MV-4-11 (cell line): ENCODE measurements at regions not wholly inside any gene's neighbourhood (a gene's known extent, or its start where the extent isn't known, plus 50 kb on each side); places are given as distances from the start of the nearest gene placed in this dataset.
A peak's percentile ranks its signal among the peaks of the same experiment; 100 is the strongest.
"Not testable (repeated sequence)": the region's sequence is repeated elsewhere in the genome, so short reads cannot be mapped to it uniquely, and the experiment has no call there.

ENCODE experiments used
- DNase-seq: peaks from one replicate; lab custom pipeline; 2025; lab: John Stamatoyannopoulos, UW

GRCh38 chr2:175766880-175767279 lies 235.2 kb downstream of the LNPK start:
- no peak for DNase-seq

DNA sequence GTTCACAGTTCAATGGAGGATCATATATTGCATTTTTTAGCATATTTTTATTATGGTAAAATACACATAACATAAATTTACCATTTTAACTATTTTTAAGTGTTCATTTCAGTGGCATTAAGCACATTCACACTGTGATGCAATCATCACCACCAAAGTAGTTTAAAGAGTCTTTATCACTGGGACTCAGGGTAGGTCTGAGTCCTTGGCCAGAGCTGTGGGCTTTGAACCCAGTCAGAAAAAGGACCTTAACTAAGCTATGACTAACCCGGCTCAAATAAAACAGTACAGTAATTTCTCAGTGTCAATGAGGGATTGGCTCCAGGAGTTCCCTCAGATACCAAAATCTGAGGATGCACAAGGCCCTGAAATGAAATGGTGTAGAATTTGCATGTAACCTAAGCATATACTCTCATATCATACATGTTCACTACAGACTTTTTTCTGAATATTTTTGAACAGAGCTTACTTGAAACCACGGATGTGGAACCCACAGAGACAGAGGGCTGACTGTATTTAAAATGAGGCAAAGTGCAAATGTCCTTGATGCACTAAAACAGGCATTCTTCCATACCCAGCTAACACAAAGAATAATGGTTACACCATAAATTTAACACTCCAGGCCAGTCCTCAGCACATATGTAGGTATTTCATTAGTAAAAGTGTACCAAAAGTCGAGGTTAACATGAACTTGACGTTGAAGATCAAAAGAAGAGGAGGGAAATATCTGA lies 246.2 kb downstream of the LNPK start:
- no peak for DNase-seq

GRCh38 chr2:175755169-175755568 lies 246.9 kb downstream of the LNPK start:
- no peak for DNase-seq

DNA sequence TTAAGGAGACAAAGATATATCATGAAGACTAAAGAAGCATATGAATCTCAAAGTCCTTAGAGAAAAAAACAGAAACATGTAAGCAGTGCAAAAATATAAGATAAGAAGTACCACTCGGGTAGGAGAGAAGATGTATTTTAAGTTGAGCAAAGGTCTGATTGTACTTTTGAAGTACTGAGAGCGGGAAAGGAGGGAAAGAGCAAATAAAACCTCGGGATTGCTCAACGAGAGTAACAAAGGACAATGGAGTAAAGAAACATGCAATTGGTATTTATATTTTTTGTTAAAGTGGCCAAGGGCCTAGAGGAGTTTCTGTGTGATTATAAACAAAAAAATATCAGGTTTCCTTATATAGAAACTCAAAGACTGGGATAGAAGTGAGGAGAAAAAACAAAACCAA lies 251.9 kb downstream of the LNPK start:
- no peak for DNase-seq

GRCh38 chr2:175745911-175746310 lies 256.2 kb downstream of the LNPK start:
- DNase-seq: no peak

DNA sequence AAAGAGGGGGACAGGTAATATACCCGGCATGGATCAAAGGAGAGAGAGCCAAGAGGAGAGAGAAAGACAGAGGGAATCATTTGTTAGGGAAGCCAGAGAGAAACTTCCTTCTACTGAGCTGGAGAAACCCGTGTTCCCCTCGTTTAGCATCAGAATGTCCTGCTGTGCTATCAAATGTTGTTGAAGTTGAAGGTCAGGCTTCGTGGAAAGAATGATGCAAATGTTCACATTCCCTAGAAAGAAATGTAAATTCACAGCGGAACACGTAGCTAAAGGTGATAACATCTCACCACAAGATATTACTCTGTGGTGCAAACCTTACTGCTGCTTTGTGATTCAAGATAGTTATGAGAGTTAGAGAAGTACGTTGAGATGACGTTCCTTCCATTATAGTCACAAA lies 258.1 kb downstream of the LNPK start:
- no peak for DNase-seq

DNA sequence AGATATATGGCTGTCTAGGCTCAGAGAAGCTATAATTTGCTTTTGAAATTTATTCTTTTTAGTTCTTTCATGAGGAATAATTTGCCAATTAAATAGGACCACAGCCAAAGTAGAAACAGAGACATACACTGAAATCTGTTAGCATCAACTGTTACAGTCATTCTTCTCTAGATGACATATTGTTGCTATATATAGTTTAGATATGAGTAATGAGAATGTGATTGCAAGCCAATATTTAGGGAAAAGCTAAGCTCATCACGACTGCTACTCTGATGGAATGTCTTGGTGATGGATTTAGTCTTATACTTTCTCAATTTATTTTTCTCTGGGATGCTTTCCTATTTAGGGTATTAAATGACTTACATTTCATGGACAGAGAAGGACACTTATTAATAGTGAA lies 259.1 kb downstream of the LNPK start:
- DNase-seq: no peak

- DNase-seq: no peak
Observed at GRCh38 chr2:175742367-175742766, 259.7 kb downstream of the LNPK start.

- no peak for DNase-seq
Observed at GRCh38 chr2:175741164-175741563, 260.9 kb downstream of the LNPK start.

GRCh38 chr2:175737722-175738361 lies 264.2 kb downstream of the LNPK start:
- no peak for DNase-seq

GRCh38 chr2:175734686-175735085 lies 267.4 kb downstream of the LNPK start:
- DNase-seq: no peak

DNA sequence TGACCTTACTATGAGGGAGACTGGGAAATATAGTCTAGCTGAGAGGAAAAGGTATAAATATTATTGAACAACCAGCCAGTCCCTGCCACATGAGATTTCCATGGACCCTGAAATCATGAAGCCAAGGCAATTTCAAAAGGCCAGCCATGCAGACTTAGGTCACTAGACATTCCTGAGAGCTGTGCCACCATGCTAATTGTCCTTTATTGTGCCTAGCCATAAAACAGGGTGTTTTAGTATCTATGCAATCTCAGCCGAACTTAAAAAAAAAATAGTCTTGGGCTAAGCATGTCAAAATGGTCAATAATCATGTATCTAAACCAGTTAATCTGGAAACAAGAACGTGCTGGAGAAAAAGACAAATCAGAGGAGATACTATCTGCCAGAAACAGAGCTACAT lies 269.5 kb downstream of the LNPK start:
- DNase-seq: no peak

DNA sequence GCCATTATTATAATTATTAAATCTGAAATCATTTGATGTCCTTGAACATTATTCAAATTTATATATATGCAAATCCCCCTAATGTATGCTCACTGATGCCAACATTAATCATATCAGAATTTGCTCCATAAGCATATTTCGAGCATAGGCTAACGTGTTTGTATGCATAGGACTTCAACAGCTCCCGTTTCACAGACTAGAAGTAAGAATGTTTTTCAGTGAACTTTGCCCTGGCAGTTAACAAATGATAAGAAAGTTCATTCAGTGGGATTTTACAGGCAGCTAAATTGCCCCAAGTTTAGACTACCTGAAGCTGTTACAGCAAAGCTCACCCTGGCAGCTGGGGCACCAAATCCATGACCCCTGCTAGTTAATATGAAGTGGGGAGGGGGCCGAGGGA lies 272.0 kb downstream of the LNPK start:
- no peak for DNase-seq

DNA sequence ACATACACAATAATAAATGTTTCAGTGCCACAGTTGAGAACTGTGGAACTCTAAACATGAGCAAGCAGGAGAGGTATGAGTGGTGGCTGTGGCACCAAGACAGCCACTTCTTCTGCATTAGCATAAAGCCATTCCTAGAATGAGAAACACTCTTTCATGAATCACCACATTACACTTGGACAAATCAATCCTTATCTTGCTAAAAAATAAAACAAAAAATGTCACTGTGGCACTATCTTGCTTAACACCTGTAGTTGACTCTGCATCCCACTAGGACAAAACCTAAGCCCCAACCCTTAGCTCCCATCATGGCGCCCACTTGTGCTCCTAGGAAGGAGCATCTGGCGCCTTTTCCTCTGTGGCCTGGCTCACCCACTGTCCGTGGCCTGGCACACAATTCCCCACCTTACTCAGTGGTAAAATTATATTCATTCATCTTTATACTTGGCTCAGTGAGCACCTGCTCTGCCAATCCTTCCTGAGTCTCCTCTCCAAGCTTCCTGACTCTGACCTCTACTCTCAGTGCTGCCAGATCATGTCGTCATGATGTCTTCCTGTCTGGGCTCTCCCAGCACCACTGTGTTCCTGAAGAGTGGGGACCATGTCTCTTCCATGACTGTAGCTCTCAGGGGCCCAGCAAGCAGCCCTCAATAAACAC lies 272.9 kb downstream of the LNPK start:
- DNase-seq: no peak

DNA sequence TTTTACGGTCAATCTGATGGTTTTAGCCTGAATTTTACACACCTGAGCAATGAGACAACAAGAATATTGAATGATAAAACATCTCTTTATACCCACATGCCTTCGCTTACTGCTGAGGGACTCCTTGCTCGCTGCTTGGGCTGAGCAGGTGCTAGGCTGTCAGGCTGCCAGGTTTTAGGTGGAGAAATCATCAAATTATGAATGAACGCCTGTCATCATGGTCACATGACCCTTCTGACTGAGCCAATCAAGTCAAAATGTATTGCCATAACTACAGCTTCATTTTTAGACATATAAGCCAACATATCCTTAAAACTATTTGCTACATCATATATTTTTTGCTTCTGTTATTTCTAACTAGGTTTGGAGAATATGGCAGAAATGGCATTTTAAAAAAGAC lies 274.0 kb downstream of the LNPK start:
- no peak for DNase-seq

GRCh38 chr2:175726223-175726622 lies 275.8 kb downstream of the LNPK start:
- no peak for DNase-seq

GRCh38 chr2:175709248-175709647 lies 292.8 kb downstream of the LNPK start:
- no peak for DNase-seq

- no peak for DNase-seq
Observed at GRCh38 chr2:175707322-175707721, 294.7 kb downstream of the LNPK start.

DNA sequence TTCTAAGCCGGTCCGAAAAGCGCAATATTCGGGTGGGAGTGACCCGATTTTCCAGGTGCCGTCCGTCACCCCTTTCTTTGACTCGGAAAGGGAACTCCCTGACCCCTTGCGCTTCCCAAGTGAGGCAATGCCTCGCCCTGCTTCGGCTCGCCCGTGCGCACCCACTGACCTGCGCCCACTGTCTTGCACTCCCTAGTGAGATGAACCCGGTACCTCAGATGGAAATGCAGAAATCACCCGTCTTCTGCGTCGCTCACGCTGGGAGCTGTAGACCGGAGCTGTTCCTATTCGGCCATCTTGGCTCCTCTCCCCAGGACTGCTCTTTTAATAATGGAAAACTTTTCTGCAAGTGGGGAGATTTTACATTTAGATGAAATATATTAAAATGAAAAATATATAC lies 297.5 kb downstream of the LNPK start:
- not testable (repeated sequence) for DNase-seq

DNA sequence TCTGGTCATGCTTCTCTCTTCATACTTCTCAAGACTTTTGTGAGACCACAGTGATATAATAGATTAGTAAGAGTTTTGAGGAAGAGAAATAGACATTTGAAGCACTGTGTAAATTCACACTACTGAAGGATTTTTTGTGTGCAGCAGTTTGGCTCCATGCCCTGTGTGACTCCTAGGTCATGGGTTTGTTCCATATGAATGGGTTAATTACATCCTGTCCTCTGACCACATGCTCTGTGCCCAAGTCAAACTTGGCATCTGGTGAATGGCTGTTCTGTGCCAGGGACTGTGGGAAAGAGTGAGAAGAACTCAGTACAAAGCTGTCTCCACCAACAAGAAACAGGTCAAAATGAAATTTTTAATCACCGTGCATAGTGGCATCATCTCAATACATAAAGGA lies 304.0 kb downstream of the LNPK start:
- no peak for DNase-seq

GRCh38 chr2:175690113-175690837 lies 311.8 kb downstream of the LNPK start:
- peak; percentile 54 for DNase-seq

GRCh38 chr2:175688243-175688642 lies 313.8 kb downstream of the LNPK start:
- no peak for DNase-seq

- DNase-seq: no peak
Observed at GRCh38 chr2:175687465-175687864, 314.6 kb downstream of the LNPK start.
